ENCODE measurements at regions not wholly inside any gene's neighbourhood (a gene's known extent, or its start where the extent isn't known, plus 50 kb on each side); places are given as distances from the start of the nearest gene placed in this dataset.

DNA sequence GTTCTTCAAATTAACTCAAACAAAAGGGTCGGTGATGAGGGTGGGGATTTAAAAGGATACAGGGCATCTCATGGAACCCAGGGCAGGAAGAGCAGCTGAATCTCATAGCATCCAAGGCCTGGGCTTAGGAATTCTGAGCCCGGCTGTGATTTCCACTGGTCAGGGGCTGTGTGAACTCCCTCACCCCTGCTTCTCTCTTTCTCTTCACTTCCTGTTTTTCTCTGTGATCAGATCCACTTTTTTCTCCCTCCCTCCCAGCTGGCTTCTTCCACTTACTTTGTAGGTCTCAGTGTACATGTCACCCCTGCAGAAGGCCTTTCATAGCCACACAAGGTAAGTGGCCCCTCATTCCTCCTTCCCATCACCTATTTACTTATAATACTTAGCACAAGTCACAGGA is 68.2 kb upstream of the CORO2B start:
- H3K27me3 ChIP-seq, result no peaks in the 10 kb centered on the region
- no peak overlapping the region for H3K27ac ChIP-seq
- 71 to 100% methylated on average over 1 to 2 of the region's 2 CpGs for WGBS, 2 donors (ENCODE audit: low coverage in 1 of 2)

DNA sequence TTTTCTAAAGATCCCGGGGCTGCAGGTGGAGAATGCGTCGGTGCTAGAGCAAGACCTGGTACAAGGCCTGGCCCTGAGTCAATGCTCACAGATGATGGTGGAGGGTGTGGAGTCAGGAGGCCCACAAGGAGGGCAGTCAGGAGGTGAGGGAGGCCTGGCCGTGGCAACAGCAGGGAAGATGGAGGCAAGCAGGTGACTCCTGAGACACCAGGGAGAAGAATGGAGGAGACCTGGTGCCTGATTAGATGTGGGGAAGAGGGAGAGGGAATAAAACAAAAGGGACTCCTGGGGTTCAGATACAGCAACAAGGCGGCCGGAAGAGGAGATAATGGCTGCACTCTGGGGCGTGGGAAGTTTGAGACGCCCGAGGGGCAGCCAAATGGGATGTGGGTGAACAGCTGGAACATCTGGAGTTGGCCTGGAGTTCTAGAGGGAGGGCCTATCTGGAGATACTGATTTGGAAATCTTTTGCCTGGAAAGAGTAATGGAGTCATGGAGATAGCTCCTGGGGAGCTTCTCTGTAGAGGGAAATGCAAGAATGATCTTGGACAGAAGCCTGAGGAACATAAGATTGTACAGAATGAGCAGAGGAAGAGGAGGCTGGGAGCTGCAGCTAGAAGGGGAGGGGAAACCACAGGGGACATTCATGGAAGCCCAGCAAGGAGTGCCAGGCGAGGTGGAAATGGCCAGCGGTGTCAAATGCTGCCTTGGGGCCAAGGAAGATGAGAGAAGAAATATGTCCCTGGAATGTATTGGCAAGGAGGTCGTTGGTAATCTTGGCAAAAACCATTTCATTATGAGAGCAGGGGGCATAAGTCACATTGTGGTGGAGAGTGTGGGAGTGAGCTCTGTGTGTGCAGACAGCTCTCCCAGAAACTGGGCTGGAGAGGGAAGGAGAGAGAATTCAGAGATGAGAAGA is 67.5 kb upstream of the CORO2B start:
- no peaks in the 10 kb centered on the region for H3K9me3 ChIP-seq
- no peaks in the 10 kb centered on the region for H3K4me1 ChIP-seq
- no peak overlapping the region for H3K27ac ChIP-seq
- in situ Hi-C loops (cut with MboI; ENCODE audit: low pct_ligation_motif_present in 1 of 4, low pct_unique_long_range_greater_than_20kb in 1 of 4, low sequenced_read_pairs in 3 of 4) (no loop called here), intact Hi-C loops (cut with DNase I; ENCODE audit: low total_unique reads) (no loop called here)
- TF ChIP-seq POLR2AphosphoS5 (IDR thresholded peaks at IDR 0.05) (no peak), POLR2A (IDR thresholded peaks at IDR 0.05) (no peak)
- TF ChIP-seq, protein P1, sequence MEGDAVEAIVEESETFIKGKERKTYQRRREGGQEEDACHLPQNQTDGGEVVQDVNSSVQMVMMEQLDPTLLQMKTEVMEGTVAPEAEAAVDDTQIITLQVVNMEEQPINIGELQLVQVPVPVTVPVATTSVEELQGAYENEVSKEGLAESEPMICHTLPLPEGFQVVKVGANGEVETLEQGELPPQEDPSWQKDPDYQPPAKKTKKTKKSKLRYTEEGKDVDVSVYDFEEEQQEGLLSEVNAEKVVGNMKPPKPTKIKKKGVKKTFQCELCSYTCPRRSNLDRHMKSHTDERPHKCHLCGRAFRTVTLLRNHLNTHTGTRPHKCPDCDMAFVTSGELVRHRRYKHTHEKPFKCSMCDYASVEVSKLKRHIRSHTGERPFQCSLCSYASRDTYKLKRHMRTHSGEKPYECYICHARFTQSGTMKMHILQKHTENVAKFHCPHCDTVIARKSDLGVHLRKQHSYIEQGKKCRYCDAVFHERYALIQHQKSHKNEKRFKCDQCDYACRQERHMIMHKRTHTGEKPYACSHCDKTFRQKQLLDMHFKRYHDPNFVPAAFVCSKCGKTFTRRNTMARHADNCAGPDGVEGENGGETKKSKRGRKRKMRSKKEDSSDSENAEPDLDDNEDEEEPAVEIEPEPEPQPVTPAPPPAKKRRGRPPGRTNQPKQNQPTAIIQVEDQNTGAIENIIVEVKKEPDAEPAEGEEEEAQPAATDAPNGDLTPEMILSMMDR (IDR thresholded peaks at IDR 0.05), result no peak
- H3K4me3 ChIP-seq, result no peak overlapping the region
- WGBS, 2 donors (ENCODE audit: low coverage in 1 of 2), result 74% methylated on average over 11 to 12 of the region's 12 CpGs
- DNase-seq, result no peak
- H3K27me3 ChIP-seq, result no peaks in the 10 kb centered on the region
- no peaks in the 10 kb centered on the region for H3K36me3 ChIP-seq

More for the DNA sequence above, 68.2 kb upstream of the CORO2B start:
- in situ Hi-C loops (cut with MboI; ENCODE audit: low pct_ligation_motif_present in 1 of 4, low pct_unique_long_range_greater_than_20kb in 1 of 4, low sequenced_read_pairs in 3 of 4) (no loop called here), intact Hi-C loops (cut with DNase I; ENCODE audit: low total_unique reads) (no loop called here)
- TF ChIP-seq, protein P1 (IDR thresholded peaks at IDR 0.05), result no peak
- TF ChIP-seq POLR2A (IDR thresholded peaks at IDR 0.05) (no peak), POLR2AphosphoS5 (IDR thresholded peaks at IDR 0.05) (no peak), EP300 (IDR thresholded peaks at IDR 0.05; ENCODE audit: low read depth) (no peak)
- Histone ChIP-seq H3K4me1 (no peaks in the 10 kb centered on the region), H3K9me3 (no peaks in the 10 kb centered on the region), H3K4me3 (no peak overlapping the region), H3K36me3 (no peaks in the 10 kb centered on the region)
- DNase-seq, result no peak

DNA sequence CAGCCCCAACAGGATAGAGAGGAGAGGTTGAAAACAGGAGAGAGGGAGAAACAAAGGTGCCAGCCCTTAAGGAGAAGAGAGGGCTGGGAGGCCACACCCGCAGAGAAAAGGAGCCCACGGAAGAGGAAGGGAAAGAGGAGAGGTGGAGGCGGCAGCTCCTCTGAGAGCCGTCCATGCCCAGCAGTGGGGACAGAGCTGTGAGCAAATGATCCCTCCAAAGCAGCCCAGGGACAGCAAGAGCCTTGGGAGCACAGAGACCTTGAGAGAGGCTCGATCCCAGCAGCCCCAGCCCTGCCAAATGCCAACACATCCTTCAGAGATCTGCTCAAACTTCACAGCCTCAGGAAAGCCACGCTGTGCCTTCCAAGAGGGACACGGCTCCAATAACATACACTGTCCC is 66.7 kb upstream of the CORO2B start:
- Histone ChIP-seq H3K27ac (no peak overlapping the region), H3K27me3 (no peaks in the 10 kb centered on the region), H3K36me3 (no peaks in the 10 kb centered on the region), H3K9me3 (no peaks in the 10 kb centered on the region), H3K4me3 (no peak overlapping the region), H3K4me1 (no peaks in the 10 kb centered on the region)
- TF ChIP-seq POLR2A (IDR thresholded peaks at IDR 0.05) (no peak), POLR2AphosphoS5 (IDR thresholded peaks at IDR 0.05) (no peak), EP300 (IDR thresholded peaks at IDR 0.05; ENCODE audit: low read depth) (no peak)
- TF ChIP-seq, protein P1 (IDR thresholded peaks at IDR 0.05), result no peak
- in situ Hi-C loops (cut with MboI; ENCODE audit: low pct_ligation_motif_present in 1 of 4, low pct_unique_long_range_greater_than_20kb in 1 of 4, low sequenced_read_pairs in 3 of 4), result no loop called here
- intact Hi-C loops (cut with DNase I; ENCODE audit: low total_unique reads), result no loop called here
- WGBS, 2 donors (ENCODE audit: low coverage in 1 of 2), result 62 to 82% methylated on average over 4 to 7 of the region's 7 CpGs
- no peak for DNase-seq

DNA sequence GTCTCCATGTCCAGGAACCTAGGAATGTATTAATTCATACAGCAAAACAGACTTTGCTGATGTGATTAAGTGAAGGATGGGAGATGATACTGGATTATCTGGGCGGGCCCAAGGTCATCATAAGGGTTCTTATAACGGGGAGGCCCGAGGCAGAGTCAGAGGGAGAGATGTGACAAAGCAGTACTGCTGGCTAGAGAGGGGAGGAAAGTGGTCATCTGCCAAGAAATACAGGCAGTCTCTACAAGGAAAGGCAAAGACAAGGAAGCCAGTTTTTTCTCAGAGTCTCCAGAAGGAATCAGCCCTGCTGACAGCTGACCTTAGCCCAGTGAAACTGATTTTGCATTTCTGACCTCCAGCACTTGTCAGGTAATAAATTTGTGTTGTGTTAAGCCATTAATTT is 66.2 kb upstream of the CORO2B start:
- intact Hi-C loops (cut with DNase I; ENCODE audit: low total_unique reads) (no loop called here), in situ Hi-C loops (cut with MboI; ENCODE audit: low pct_ligation_motif_present in 1 of 4, low pct_unique_long_range_greater_than_20kb in 1 of 4, low sequenced_read_pairs in 3 of 4) (no loop called here)
- Histone ChIP-seq H3K4me1 (peaks cover 0 to 3% (median 1%) of the 10 kb centered on the region in 4 donors), H3K27me3 (no peaks in the 10 kb centered on the region), H3K27ac (no peak overlapping the region), H3K9me3 (no peaks in the 10 kb centered on the region), H3K36me3 (no peaks in the 10 kb centered on the region), H3K4me3 (no peak overlapping the region)
- no peak for DNase-seq
- no peak for TF ChIP-seq EP300 (IDR thresholded peaks at IDR 0.05; ENCODE audit: low read depth)
- no peak for TF ChIP-seq POLR2AphosphoS5 (IDR thresholded peaks at IDR 0.05)
- no peak for TF ChIP-seq POLR2A (IDR thresholded peaks at IDR 0.05)
- TF ChIP-seq, protein P1 (IDR thresholded peaks at IDR 0.05), result no peak
- WGBS, 2 donors (ENCODE audit: low coverage in 1 of 2), result 60 to 66% methylated on average over 1 to 3 of the region's 3 CpGs
